Activated naive CD4-positive, alpha-beta T cell treated with anti-CD3 and anti-CD28 coated beads, Interleukin-2, amount 50 U/mL, for 72 hours (primary cell): ENCODE measurements at regions not wholly inside any gene's neighbourhood (a gene's known extent, or its start where the extent isn't known, plus 50 kb on each side); places are given as distances from the start of the nearest gene placed in this dataset.

Source experiments
- ATAC-seq, 2 donors: fragments of 150-1000 bp; cut with Tn5 transposase; 2 replicates each; pipeline ENCODE4 v1.10.0; 2021; ENCODE audit warnings: mild to moderate bottlenecking in 2 of 2, moderate library complexity in 2 of 2
- DNase-seq, 2 donors: peaks; one replicate each; pipeline ENCODE4 v3.0.0; 2021 to 2022; ENCODE audit warnings: low spot score in 2 of 2
- H3K27ac Mint-ChIP-seq, 2 donors: one replicate each; pipeline ENCODE4 v1.8.0; 2022; ENCODE audit warnings: mild to moderate bottlenecking in 2 of 2, mixed read lengths in 2 of 2
- H3K36me3 Mint-ChIP-seq, 2 donors: one replicate each; pipeline ENCODE4 v1.8.0; 2022; ENCODE audit warnings: mixed read lengths in 2 of 2
- H3K9me3 Mint-ChIP-seq, 2 donors: one replicate each; pipeline ENCODE4 v1.8.0; 2022; ENCODE audit warnings: mixed read lengths in 2 of 2

- no peak for ATAC-seq
- H3K27ac Mint-ChIP-seq = no peak overlapping the region
- H3K36me3 Mint-ChIP-seq = no peaks in the 10 kb centered on the region
- DNase-seq = no peak
- H3K9me3 Mint-ChIP-seq = peaks cover 0 to 3% of the 10 kb centered on the region in 2 donors
These were observed 72.4 kb upstream of the KDM7A start for GRCh38 chr7:140249036-140249806.

GRCh38 chr7:140247559-140247958, 70.8 kb upstream of the KDM7A start:
- peaks cover 0 to 3% of the 10 kb centered on the region in 2 donors for H3K9me3 Mint-ChIP-seq
- DNase-seq (no peak), ATAC-seq (no peak)
- no peaks in the 10 kb centered on the region for H3K36me3 Mint-ChIP-seq
- H3K27ac Mint-ChIP-seq = no peak overlapping the region

GRCh38 chr7:140245611-140246105, 68.9 kb upstream of the KDM7A start:
- DNase-seq (no peak), ATAC-seq (no peak)
- no peak overlapping the region for H3K27ac Mint-ChIP-seq
- H3K36me3 Mint-ChIP-seq = no peaks in the 10 kb centered on the region
- H3K9me3 Mint-ChIP-seq = peaks cover 0 to 3% of the 10 kb centered on the region in 2 donors

GRCh38 chr7:140242057-140243031, 65.6 kb upstream of the KDM7A start:
- peak; percentile 39 to 87 for ATAC-seq
- Mint-ChIP-seq H3K9me3 (peaks cover 0 to 3% of the 10 kb centered on the region in 2 donors), H3K27ac (no peak overlapping the region)

GRCh38 chr7:140239653-140239935, 62.8 kb upstream of the KDM7A start:
- no peaks in the 10 kb centered on the region for H3K36me3 Mint-ChIP-seq
- no peaks in the 10 kb centered on the region for H3K9me3 Mint-ChIP-seq
- no peak overlapping the region for H3K27ac Mint-ChIP-seq
- DNase-seq = no peak
- ATAC-seq = no peak

More at GRCh38 chr7:140242057-140243031, 65.6 kb upstream of the KDM7A start:
- no peak for DNase-seq
- H3K36me3 Mint-ChIP-seq = no peaks in the 10 kb centered on the region

- Mint-ChIP-seq H3K9me3 (no peaks in the 10 kb centered on the region), H3K36me3 (no peaks in the 10 kb centered on the region), H3K27ac (no peak overlapping the region)
- ATAC-seq (no peak), DNase-seq (no peak)
These were observed 62.2 kb upstream of the KDM7A start for GRCh38 chr7:140238778-140239652.

DNA sequence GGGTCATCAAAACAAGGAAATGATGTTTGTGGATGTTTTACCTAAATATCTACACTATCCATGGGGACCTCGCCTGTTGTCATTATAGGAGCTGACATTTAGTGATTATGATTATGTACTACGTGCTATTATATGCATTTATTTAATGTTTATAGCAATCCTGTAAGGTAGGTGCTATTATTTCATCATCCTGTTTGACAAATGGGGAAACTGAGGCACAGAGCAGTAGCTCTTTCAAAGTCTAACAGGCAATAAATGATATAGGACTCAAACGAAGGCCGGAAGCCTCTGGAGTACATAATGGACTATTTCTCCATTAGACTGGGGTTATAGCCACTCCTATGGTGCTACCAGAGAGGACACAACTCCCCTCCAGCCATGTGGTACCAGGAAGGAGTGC, 60.6 kb upstream of the KDM7A start:
- DNase-seq (no peak), ATAC-seq (no peak)
- Mint-ChIP-seq H3K9me3 (no peaks in the 10 kb centered on the region), H3K36me3 (no peaks in the 10 kb centered on the region), H3K27ac (no peak overlapping the region)

DNA sequence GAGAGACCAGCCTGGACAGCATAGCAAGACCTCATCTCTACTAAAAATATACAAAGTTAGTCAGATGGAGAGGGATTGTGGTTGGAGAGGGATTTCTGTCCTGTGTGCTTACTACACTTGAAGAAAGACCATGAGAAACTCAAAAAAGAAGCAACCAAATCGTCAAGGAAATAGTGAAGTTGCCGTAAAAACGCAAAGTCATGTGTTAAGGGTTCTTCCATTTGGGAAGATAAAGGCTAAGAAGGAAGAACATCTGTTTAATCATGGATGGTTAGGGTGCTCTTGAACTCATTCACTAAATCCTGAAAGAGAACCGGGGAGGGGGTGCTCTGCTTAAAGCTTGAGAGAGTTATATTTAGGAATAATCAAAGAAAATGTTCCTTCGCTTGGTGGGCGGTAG, 59.8 kb upstream of the KDM7A start:
- Mint-ChIP-seq H3K9me3 (no peaks in the 10 kb centered on the region), H3K27ac (peak overlapping the region in 1 of 2 donors; percentile 53), H3K36me3 (peaks cover 0 to 6% of the 10 kb centered on the region in 2 donors)
- ATAC-seq (no peak), DNase-seq (no peak)

GRCh38 chr7:140235114-140235513, 58.3 kb upstream of the KDM7A start:
- peaks cover 0 to 12% of the 10 kb centered on the region in 2 donors for H3K36me3 Mint-ChIP-seq
- ATAC-seq = no peak
- H3K9me3 Mint-ChIP-seq = no peaks in the 10 kb centered on the region
- H3K27ac Mint-ChIP-seq = no peak overlapping the region
- DNase-seq = no peak

GRCh38 chr7:140232957-140233917, 56.5 kb upstream of the KDM7A start:
- H3K9me3 Mint-ChIP-seq = no peaks in the 10 kb centered on the region
- DNase-seq (no peak), ATAC-seq (no peak)
- no peak overlapping the region for H3K27ac Mint-ChIP-seq
- H3K36me3 Mint-ChIP-seq = peaks cover 0 to 12% of the 10 kb centered on the region in 2 donors

- DNase-seq (no peak), ATAC-seq (peak; percentile 9 to 16)
- Mint-ChIP-seq H3K36me3 (peaks cover 0 to 17% of the 10 kb centered on the region in 2 donors), H3K9me3 (no peaks in the 10 kb centered on the region), H3K27ac (peak overlapping the region; percentile 94 to 96)
These were observed 55.1 kb upstream of the KDM7A start for GRCh38 chr7:140231771-140232491.

DNA sequence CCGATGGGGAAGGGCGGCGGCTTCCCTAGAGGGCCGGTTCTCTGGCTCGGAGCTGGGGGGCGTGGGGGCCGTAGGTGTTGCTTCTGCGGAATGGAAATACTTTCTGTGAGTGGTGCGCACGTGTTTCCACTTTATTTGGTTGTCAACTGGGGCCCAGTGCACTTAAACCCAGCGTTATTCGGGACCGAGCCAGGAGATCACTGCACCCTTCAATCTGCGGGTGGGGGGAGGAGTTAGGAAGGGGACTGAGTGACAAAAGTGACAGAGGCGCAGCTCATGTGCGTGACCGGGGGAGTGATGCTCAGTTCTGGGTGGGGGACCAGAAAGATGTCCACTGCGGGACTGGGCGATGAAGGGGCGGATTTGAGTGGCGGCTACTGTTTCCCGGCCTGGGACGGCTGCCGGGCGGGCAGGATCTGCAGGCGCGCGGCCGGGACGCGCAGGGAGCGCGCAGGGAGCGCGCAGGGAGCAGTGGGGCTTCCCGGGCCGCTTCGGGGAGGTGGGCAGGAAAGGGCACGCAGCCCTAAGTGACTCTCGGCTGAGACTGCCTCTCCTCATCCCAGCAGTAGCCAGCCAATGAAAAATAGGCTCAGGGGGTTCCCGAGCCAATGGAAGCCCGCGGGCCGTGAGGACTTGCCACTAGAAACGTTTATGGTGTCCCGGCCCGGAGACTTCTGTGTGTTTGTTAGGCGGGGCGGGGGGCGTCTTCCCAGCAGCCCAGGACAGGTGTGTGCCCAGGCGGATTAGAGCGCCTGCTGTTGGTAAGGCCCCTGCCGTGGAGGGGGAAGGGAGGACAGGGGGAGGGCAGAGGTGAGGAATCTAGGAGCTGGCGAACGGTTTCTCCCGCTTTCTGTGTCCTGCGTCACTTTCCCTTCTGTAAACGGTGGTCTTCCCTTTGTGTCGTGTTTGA, 54.3 kb upstream of the KDM7A start:
- H3K36me3 Mint-ChIP-seq = peaks cover 0 to 17% of the 10 kb centered on the region in 2 donors
- ATAC-seq = peak; percentile 67
- peak; percentile 65 to 76 for DNase-seq
- H3K27ac Mint-ChIP-seq = peak overlapping the region; percentile 96
- H3K9me3 Mint-ChIP-seq = no peaks in the 10 kb centered on the region

DNA sequence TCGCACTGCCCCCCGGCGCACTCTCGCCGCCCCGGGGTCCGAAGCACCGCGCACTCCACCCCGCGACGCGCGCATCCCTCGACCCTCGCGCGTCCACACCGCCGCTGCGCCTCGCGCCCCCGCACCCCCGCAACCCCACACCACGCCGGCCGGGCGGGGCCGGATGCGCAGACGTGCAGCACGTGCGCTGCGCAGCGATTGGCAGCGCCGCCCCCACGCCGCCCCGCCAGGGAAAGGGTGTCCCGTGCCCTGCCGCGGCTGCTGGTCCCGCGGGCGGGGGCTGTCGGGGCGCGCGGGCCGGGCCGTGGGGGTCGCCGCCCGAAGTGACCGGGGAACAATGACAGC, 53.7 kb upstream of the KDM7A start:
- peak; percentile 74 to 77 for DNase-seq
- ATAC-seq = peak; percentile 56 to 64
- no peaks in the 10 kb centered on the region for H3K9me3 Mint-ChIP-seq
- peak overlapping the region in 1 of 2 donors; percentile 96 for H3K27ac Mint-ChIP-seq
- H3K36me3 Mint-ChIP-seq = peaks cover 0 to 17% of the 10 kb centered on the region in 2 donors
